Activated CD4-positive, alpha-beta T cell treated with anti-CD3 and anti-CD28 coated beads, Interleukin-2, amount 10 ng/mL, durations not matched to agents 24 days and 14 days (primary cell): ENCODE measurements at regions not wholly inside any gene's neighbourhood (a gene's known extent, or its start where the extent isn't known, plus 50 kb on each side); places are given as distances from the start of the nearest gene placed in this dataset.

ENCODE experiments used
- DNase-seq: peaks from one replicate; pipeline ENCODE4 v3.0.0; 2022
- H3K27ac Mint-ChIP-seq: one replicate; pipeline ENCODE4 v1.8.0; 2022; ENCODE audit warnings: mild to moderate bottlenecking, mixed read lengths
- H3K27me3 Mint-ChIP-seq: one replicate; pipeline ENCODE4 v1.8.0; 2022; ENCODE audit warnings: mixed read lengths
- H3K36me3 Mint-ChIP-seq: one replicate; pipeline ENCODE4 v1.8.0; 2022; ENCODE audit warnings: low read depth, mild to moderate bottlenecking, mixed read lengths
- H3K4me1 Mint-ChIP-seq: one replicate; pipeline ENCODE4 v1.8.0; 2021; ENCODE audit warnings: mixed read lengths
- H3K4me3 Mint-ChIP-seq: one replicate; pipeline ENCODE4 v1.8.0; 2022; ENCODE audit warnings: mild to moderate bottlenecking, moderate library complexity, mixed read lengths
- H3K9me3 Mint-ChIP-seq: one replicate; pipeline ENCODE4 v1.8.0; 2021; ENCODE audit warnings: mixed read lengths
- intact Hi-C: fragments of 100-400 bp; cut with micrococcal nuclease; formaldehyde crosslinking; loops from one replicate; pipeline ENCODE4 v1.15.1; 2023

DNA sequence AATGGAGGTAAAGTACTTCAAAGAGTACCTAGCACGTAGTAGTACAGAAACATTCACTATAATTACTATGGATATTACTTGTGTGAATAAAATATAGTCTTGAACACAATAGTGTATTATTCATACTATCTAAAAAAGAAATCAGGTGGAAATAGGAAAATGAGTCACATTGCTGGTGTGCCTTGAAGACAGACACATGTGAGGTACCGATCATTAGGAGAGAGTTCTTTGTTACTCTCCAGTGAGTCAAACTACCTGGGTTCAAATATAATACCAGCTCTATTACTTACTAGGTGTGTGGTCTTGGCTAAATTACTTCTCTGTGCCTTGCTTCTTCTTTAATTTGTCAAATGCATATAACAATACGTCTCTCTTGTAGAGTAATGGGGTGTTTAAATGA lies 50.8 kb upstream of the BEND6 start:
- Mint-ChIP-seq H3K9me3 (no peaks in the 10 kb centered on the region), H3K4me1 (peaks cover 2% of the 10 kb centered on the region), H3K4me3 (no peak overlapping the region), H3K27ac (no peak overlapping the region), H3K36me3 (no peaks in the 10 kb centered on the region), H3K27me3 (peaks cover 17% of the 10 kb centered on the region)
- no peak for DNase-seq
- intact Hi-C loops = loop anchor here (1.0 to 10.0 kb wide), 4 partner anchors 53 to 412 kb away; partner anchors contain the start of genes BEND6 and RAB23

DNA sequence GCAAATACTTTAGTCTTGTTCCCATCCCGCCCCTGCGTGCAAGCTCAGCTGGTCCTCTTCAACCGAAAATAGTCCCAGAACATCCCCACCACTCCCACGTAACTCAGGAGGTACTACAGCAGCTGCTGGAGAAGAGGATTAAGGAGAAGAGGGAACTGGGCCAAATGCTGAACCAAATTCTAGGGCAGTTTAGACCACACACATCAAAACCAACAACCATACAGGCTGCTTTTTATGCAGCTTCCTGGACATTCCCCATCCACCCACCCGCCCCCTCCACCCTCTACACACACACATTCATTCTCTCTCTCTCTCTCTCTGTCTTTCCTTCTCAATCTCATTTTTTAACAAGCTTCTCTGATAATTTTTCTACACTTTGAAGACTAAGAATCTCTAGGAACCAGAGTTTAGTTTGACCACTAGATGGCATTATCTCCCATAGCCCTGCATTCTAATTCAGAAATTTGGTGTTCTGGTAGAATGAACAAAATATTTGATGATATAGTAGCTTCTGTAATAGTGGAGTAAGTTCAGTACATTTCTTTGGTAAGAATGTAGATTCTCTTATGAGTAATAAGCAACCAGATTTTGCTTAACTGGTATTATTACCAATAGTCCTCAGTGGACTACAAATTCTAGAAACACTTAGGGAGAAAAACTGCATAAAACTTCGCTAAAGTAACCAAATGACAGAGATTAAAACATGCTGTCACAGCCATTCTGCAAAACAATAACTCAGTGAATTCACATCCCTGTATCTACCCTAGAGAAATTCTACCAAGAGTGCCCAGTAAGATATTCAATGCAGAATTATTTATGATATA lies 52.1 kb upstream of the BEND6 start:
- peaks cover 17% of the 10 kb centered on the region for H3K27me3 Mint-ChIP-seq
- no peak overlapping the region for H3K27ac Mint-ChIP-seq
- no peaks in the 10 kb centered on the region for H3K9me3 Mint-ChIP-seq
- intact Hi-C loops = loop anchor here (5.0 to 10.0 kb wide), 2 partner anchors 54 to 322 kb away; partner anchors contain the start of genes BEND6 and RAB23
- no peak for DNase-seq
- H3K4me1 Mint-ChIP-seq = peaks cover 2% of the 10 kb centered on the region
- H3K4me3 Mint-ChIP-seq = no peak overlapping the region
- H3K36me3 Mint-ChIP-seq = no peaks in the 10 kb centered on the region

DNA sequence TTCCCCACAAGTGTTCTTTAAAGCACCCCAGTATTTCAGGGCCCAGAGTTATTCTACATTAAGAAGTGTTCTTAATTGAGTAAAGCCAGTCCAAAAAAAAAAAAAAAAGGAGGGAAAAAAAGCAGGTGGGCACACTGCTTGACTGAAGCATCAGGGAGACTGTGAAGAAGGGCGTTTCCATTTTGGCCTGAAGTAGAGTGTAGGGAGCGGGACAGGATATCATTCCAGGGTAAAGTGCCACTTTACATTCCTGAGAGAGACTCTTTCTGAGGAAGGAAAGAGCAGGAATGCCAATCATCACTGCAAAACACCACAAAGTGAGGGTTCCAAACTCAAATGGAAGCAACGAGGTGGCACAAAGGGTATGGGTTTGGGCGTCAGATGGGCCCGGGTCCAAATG lies 54.1 kb upstream of the BEND6 start:
- intact Hi-C loops = loop anchor here (5.0 to 10.0 kb wide), 2 partner anchors 57 to 324 kb away; partner anchors contain the start of genes BEND6 and RAB23
- H3K27me3 Mint-ChIP-seq = peaks cover 10% of the 10 kb centered on the region
- H3K9me3 Mint-ChIP-seq = no peaks in the 10 kb centered on the region
- no peak overlapping the region for H3K4me3 Mint-ChIP-seq
- peaks cover 2% of the 10 kb centered on the region for H3K4me1 Mint-ChIP-seq
- no peak for DNase-seq
- no peaks in the 10 kb centered on the region for H3K36me3 Mint-ChIP-seq
- no peak overlapping the region for H3K27ac Mint-ChIP-seq

DNA sequence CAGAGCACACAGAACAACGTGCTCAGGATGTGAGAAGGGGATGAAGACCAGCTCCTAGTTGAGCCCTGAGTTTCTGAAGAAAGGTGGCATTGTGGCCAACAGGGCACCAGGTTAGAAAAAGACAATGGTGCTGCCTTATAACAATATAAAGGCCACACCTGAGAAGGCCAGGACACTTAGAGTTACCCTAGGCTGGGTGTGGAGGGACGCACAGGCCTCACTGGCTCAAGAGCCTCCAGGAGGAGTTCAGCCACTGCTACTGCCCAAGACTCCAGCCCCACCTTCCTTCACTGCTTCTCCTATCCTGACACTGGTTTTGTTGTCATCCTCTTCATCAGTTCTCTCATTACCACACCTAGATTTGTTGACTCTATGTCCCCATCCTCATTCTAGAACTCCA lies 55.2 kb upstream of the BEND6 start:
- H3K4me1 Mint-ChIP-seq = no peaks in the 10 kb centered on the region
- no peak for DNase-seq
- H3K36me3 Mint-ChIP-seq = no peaks in the 10 kb centered on the region
- peaks cover 7% of the 10 kb centered on the region for H3K27me3 Mint-ChIP-seq
- no peak overlapping the region for H3K27ac Mint-ChIP-seq
- no peak overlapping the region for H3K4me3 Mint-ChIP-seq
- no peaks in the 10 kb centered on the region for H3K9me3 Mint-ChIP-seq
- intact Hi-C loops = loop anchor here (5.0 to 10.0 kb wide), 2 partner anchors 58 to 325 kb away; partner anchors contain the start of genes BEND6 and RAB23

DNA sequence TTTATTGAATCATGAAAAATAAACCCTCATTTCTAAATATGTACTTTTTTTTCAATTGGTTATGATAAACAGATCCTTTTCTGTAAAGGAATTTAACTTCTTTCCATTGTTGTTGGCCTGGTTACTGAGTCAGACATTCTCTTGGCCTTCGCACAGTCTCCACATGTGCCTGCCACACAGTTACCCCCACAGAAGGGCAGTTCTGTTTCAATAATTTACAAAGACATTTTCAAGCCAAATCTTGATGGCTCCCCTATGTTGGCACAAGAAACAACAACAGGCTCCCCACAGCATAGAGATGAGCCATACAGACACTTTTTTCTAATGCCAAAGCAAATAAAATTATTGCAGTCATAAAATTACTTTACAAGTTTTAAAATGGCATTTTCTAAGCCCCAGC lies 55.6 kb upstream of the BEND6 start:
- Mint-ChIP-seq H3K9me3 (no peaks in the 10 kb centered on the region), H3K4me3 (no peak overlapping the region), H3K27ac (no peak overlapping the region), H3K4me1 (no peaks in the 10 kb centered on the region), H3K36me3 (no peaks in the 10 kb centered on the region), H3K27me3 (peaks cover 5% of the 10 kb centered on the region)
- intact Hi-C loops = no loop called here
- DNase-seq = no peak

DNA sequence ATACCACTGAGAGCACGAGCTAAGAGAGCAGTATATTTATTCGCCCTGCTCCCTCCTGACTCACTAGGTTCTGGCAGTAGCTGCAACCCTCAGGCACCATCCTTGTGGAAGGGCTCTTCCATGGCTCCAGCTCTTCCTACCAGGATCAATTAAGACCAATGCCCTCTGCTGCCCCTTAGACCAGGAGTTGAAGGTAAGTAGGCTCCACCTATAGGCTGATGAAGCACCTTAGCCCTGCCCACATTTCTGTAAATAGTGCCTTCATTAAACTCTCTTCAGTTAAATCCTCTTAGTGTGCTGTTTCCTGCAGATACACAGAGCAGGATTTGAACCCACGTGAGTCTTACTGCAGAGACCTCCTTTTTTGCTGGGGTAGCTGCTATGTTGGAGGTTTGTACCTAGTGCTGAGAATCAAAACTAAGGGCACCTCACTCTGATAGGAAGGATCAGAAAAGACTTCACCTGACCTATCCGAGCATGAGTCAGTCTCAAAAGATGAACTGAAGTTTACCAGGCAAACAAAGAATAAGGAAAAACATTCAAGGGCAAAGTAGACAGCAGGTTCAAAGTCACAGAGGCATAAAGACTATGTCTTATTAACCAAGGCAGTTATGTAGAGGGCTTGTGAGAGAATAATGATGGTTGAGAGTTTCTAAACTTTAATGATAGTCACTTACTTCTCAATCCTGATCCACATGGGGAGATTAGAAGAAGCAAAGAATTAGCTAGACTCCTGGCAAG lies 56.9 kb upstream of the BEND6 start:
- peaks cover 4% of the 10 kb centered on the region for H3K27me3 Mint-ChIP-seq
- intact Hi-C loops = no loop called here
- no peak overlapping the region for H3K4me3 Mint-ChIP-seq
- H3K9me3 Mint-ChIP-seq = no peaks in the 10 kb centered on the region
- DNase-seq = no peak
- H3K27ac Mint-ChIP-seq = no peak overlapping the region
- H3K36me3 Mint-ChIP-seq = no peaks in the 10 kb centered on the region
- no peaks in the 10 kb centered on the region for H3K4me1 Mint-ChIP-seq

DNA sequence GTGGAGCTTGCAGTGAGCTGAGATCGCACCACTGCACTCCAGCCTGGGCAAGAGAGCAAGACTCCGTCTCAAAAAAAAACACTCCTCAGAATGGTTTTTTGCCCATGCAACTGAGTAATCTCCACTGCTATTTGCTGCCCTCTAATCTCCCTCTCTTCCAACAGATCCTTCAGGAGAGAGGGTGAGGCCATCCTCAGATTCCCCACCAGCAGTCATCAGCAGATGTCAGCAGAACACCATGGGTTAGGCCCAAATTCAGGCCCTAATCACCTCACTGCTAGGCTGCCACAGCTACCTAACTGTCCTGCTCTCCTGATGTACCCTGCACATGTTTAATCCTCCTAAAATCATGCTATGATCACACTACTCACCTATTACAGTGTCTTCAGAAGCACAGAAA lies 63.2 kb upstream of the BEND6 start:
- Mint-ChIP-seq H3K4me1 (peaks cover 25% of the 10 kb centered on the region), H3K9me3 (no peaks in the 10 kb centered on the region), H3K4me3 (no peak overlapping the region), H3K27ac (peak overlapping the region; percentile 5), H3K27me3 (no peaks in the 10 kb centered on the region), H3K36me3 (no peaks in the 10 kb centered on the region)
- DNase-seq = no peak
- intact Hi-C loops = loop anchor here (5.0 kb wide), 1 partner anchor 39 kb away; no protein-coding TSS in a partner anchor

DNA sequence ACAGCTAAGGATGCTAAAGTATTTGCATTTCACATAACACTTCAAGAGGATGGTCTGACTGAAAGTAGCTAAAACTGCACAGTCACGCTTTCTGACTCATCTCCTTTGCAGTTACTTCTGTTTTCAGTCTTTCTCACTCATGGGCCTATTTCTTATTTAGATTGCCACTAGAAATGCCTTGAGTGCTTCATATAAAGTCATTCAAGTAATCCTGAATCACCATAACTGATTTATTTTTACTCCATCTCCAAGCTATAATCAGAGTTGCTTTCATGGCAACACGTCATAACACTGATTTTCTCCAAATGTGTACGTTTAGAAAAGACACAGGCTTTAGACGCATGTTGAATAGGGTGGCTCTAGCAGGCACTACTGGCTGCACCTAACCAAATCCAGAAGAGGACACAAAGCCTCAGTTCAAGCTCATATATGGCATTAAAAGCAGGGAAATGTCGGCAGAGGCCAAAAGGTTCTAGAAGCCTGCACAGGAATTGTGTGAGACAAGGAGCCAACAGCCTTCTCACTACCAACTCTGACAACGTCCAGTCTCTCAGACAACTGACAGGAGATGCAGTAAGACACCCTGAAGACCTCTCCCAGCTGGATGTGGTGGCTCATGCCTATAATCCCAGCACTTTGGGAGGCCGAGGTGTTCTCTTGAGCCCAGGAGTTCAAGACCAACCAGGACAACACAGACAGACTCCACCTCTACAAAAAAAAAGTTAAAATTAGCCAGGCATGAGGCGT lies 64.1 kb upstream of the BEND6 start:
- Mint-ChIP-seq H3K9me3 (no peaks in the 10 kb centered on the region), H3K27me3 (no peaks in the 10 kb centered on the region), H3K4me3 (no peak overlapping the region), H3K4me1 (peaks cover 25% of the 10 kb centered on the region), H3K36me3 (no peaks in the 10 kb centered on the region), H3K27ac (peak overlapping the region; percentile 49)
- DNase-seq = peak; percentile 66
- intact Hi-C loops = loop anchor here (5.0 kb wide), 1 partner anchor 39 kb away; no protein-coding TSS in a partner anchor

DNA sequence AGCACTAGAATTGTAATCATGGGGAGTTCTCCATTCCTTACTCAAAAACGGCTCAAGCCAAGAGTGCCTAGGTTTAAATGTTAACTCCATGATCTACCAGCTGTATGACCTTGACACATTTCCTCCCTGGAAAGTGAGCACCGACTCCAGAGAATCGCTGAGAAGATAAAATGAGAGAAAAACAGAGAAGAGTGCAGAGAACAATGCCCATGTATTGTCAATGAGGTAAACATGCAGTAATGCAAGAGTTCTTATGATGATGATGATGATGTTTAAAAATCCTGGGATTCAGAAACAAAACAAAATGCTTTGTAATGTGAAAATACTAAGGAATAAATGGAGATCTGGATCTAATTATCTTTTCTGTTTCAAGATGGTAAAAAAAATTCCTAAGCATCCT lies 64.8 kb upstream of the BEND6 start:
- H3K27ac Mint-ChIP-seq = no peak overlapping the region
- intact Hi-C loops = loop anchor here (5.0 kb wide), 1 partner anchor 38 kb away; no protein-coding TSS in a partner anchor
- no peaks in the 10 kb centered on the region for H3K9me3 Mint-ChIP-seq
- no peak for DNase-seq
- H3K36me3 Mint-ChIP-seq = no peaks in the 10 kb centered on the region
- H3K4me1 Mint-ChIP-seq = peaks cover 25% of the 10 kb centered on the region
- no peaks in the 10 kb centered on the region for H3K27me3 Mint-ChIP-seq
- no peak overlapping the region for H3K4me3 Mint-ChIP-seq

DNA sequence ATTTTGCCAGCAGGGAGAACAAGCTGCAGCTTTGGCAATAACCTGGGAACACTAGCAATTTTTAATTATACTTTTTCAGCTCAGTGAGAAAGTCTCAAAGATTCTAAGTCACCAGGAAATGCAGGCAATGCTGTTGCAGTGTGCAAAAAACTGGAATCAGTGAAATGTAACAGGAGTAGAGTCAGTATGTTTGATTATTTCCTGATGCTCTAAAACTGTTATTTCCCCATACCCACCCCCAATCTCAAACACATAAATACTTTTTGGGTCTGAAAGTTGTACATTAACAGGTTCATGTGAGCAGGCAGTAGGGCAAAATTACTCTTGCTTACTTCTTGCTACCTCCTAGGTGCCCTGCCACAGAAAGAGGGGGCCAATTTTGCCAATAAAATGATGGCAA lies 65.4 kb upstream of the BEND6 start:
- no peaks in the 10 kb centered on the region for H3K36me3 Mint-ChIP-seq
- no peak for DNase-seq
- H3K4me1 Mint-ChIP-seq = peaks cover 25% of the 10 kb centered on the region
- peaks cover under 1% of the 10 kb centered on the region for H3K27me3 Mint-ChIP-seq
- H3K9me3 Mint-ChIP-seq = no peaks in the 10 kb centered on the region
- H3K4me3 Mint-ChIP-seq = no peak overlapping the region
- intact Hi-C loops = no loop called here
- H3K27ac Mint-ChIP-seq = no peak overlapping the region

DNA sequence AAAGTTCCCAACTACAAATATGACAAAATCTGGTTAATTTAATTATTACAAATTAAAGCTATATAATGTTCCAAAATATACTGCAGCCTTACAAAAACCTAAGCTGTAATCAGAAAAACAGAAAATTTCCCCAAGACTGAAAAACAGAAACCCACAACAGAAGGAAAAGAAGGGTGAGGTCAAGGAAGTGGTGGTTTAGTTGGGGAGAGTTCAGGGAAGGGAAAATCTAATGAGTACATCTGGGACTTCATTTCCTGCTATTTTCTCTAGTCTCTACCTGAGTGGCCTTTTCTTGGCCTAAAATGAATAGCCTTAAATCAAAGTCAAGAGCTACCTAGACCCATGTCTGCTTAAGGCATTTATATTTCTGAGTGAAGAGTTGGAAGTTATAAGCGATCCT lies 66.2 kb upstream of the BEND6 start:
- H3K4me1 Mint-ChIP-seq = peaks cover 25% of the 10 kb centered on the region
- no peaks in the 10 kb centered on the region for H3K9me3 Mint-ChIP-seq
- intact Hi-C loops = no loop called here
- H3K4me3 Mint-ChIP-seq = no peak overlapping the region
- H3K36me3 Mint-ChIP-seq = no peaks in the 10 kb centered on the region
- no peak overlapping the region for H3K27ac Mint-ChIP-seq
- H3K27me3 Mint-ChIP-seq = peaks cover 3% of the 10 kb centered on the region
- no peak for DNase-seq

DNA sequence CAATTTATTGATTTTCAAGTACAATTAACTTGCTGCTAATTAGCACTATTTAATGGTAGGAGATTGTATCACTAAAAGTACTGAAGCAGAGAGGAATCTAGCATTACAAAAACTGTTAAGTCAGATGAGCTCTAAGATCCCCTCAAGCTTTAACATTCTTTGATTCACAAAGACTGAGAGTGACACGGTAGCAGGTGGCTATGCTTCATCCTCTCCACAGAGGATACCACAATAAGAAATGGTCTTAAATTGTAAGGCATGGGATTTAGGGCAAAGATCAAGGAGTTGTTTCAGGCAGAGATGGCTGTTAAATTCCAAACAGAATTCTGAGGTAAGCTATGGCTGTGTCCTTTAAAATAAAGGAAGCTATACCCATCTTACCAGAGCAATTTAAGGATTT lies 67.8 kb upstream of the BEND6 start:
- H3K36me3 Mint-ChIP-seq = no peaks in the 10 kb centered on the region
- peaks cover 5% of the 10 kb centered on the region for H3K27me3 Mint-ChIP-seq
- intact Hi-C loops = no loop called here
- no peaks in the 10 kb centered on the region for H3K9me3 Mint-ChIP-seq
- H3K4me1 Mint-ChIP-seq = peaks cover 25% of the 10 kb centered on the region
- DNase-seq = no peak
- H3K27ac Mint-ChIP-seq = no peak overlapping the region
- no peak overlapping the region for H3K4me3 Mint-ChIP-seq

DNA sequence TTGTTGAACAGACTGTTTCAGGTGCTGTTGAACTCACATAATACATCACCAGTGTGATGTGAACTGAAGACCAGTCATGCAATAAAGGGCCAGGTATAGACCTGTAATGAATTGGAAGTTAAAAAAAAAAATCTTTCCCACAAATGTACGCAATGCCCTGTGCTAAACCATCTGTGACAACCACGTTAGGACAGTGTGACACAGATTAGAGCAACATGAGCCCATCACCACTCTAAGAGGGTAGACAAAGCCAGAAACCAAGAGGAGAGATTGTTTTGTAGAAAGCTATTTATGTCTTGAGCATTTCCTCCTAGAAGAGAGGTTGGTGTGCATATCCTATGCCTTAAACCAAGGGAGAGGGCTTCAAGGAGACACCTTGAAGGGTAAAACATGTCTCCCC lies 77.0 kb upstream of the BEND6 start:
- Mint-ChIP-seq H3K4me3 (no peak overlapping the region), H3K9me3 (no peaks in the 10 kb centered on the region), H3K27me3 (peaks cover 22% of the 10 kb centered on the region), H3K27ac (no peak overlapping the region), H3K4me1 (no peaks in the 10 kb centered on the region), H3K36me3 (no peaks in the 10 kb centered on the region)
- intact Hi-C loops = no loop called here
- no peak for DNase-seq
